GM12878 (cell line): ENCODE measurements at regions not wholly inside any gene's neighbourhood (a gene's known extent, or its start where the extent isn't known, plus 50 kb on each side); places are given as distances from the start of the nearest gene placed in this dataset.

ENCODE experiments used
- ATAC-seq: fragments of 200-7000 bp; cut with Tn5 transposase; 3 replicates; pipeline ENCODE4 v1.9.1; 2020; ENCODE audit warnings: mild to moderate bottlenecking, moderate library complexity
- BruUV-seq: library from RNA; stranded (reverse); fragments of 400-500 nt; replicated peaks from 2 replicates; lab custom pipeline; 2021; lab: Mats Ljungman, UMichigan
- CTCF ChIA-PET: fragments of 300-600 bp; sonication (Branson Sonifier 250); formaldehyde crosslinking; extraction: SDS; loops from one replicate; lab custom pipeline; 2021; ENCODE audit warnings: inconsistent platforms; lab: Yijun Ruan, JAX
- POLR2A ChIA-PET: fragments of 350-600 bp; formaldehyde crosslinking; extraction: SDS; loops from one replicate; lab custom pipeline; 2021; ENCODE audit warnings: inconsistent platforms; lab: Charles Lee
- RAD21 ChIA-PET: fragments of 300-600 bp; sonication (Branson Sonifier 250); formaldehyde crosslinking; loops from one replicate; lab custom pipeline; 2023; ENCODE audit warnings: antibody characterized with exemption; ENCODE audit not compliant: unreplicated experiment; lab: Charles Lee
- SMC1A ChIA-PET: fragments of 300-600 bp; sonication (Branson Sonifier 250); formaldehyde crosslinking; loops from one replicate; lab custom pipeline; 2023; ENCODE audit not compliant: unreplicated experiment, uncharacterized antibody; lab: Charles Lee
- DNase-seq: peaks from one replicate; pipeline ENCODE4 v3.0.0-alpha.2; 2011; ENCODE audit warnings: low read depth, low spot score
- FAIRE-seq: peaks from 3 replicates; lab custom pipeline; 2011; peaks lifted over from hg19 to GRCh38; lab: Jason Lieb, UNC
- H2AFZ ChIP-seq: 2 replicates; pipeline ENCODE4 v1.6.0; 2011; ENCODE audit warnings: low read depth, low read length, control low read depth; ENCODE audit not compliant: control insufficient read depth
- H3K27ac ChIP-seq: 2 replicates; pipeline ENCODE4 v1.5.1; 2011; ENCODE audit warnings: control low read depth; ENCODE audit not compliant: control insufficient read depth, insufficient read depth
- H3K27me3 ChIP-seq, 2 experiments: replicated peaks in 1 of 2; 2 replicates each; pipeline versions ENCODE4 v1.6.0 to v1.6.1; 2011; ENCODE audit warnings: low read length in 1 of 2; ENCODE audit not compliant: control insufficient read depth in 2 of 2, insufficient read depth in 2 of 2
- H3K36me3 ChIP-seq, 2 experiments: 2 replicates each; pipeline ENCODE4 v1.5.1; 2011; ENCODE audit warnings: low read length in 1 of 2; ENCODE audit not compliant: control insufficient read depth in 2 of 2, insufficient read depth in 2 of 2
- H3K4me1 ChIP-seq: 2 replicates; pipeline ENCODE4 v1.6.1; 2011; ENCODE audit warnings: mild to moderate bottlenecking, low read length, moderate library complexity, mixed read lengths; ENCODE audit not compliant: control insufficient read depth, insufficient read depth
- H3K4me2 ChIP-seq: 2 replicates; pipeline ENCODE4 v1.6.0; 2011; ENCODE audit warnings: control low read depth; ENCODE audit not compliant: control insufficient read depth, insufficient read depth
- H3K4me3 ChIP-seq: fragments of 200-600 bp; sonication (generic); 2 replicates; pipeline ENCODE4 v1.5.1; 2016
- H3K79me2 ChIP-seq: 2 replicates; pipeline ENCODE4 v1.6.0; 2011; ENCODE audit warnings: low read length; ENCODE audit not compliant: control insufficient read depth, insufficient read depth
- H3K9ac ChIP-seq: 2 replicates; pipeline ENCODE4 v1.8.0; 2011; ENCODE audit warnings: low read length, control low read depth, mixed read lengths; ENCODE audit not compliant: control insufficient read depth, insufficient read depth
- H3K9me3 ChIP-seq: replicated peaks from 3 replicates; pipeline ENCODE4 v1.5.1; 2011; ENCODE audit warnings: mild to moderate bottlenecking, low read length; ENCODE audit not compliant: control insufficient read depth, insufficient read depth
- H4K20me1 ChIP-seq: 2 replicates; pipeline ENCODE4 v1.6.0; 2011; ENCODE audit not compliant: control insufficient read depth, insufficient read depth
- ATF2 ChIP-seq: IDR thresholded peaks from 2 replicates; pipeline ENCODE4 v1.6.1; 2012; ENCODE audit warnings: low read length, inconsistent platforms
- ATF3 ChIP-seq: IDR thresholded peaks from 2 replicates; pipeline ENCODE4 v1.6.1; 2011; ENCODE audit warnings: low read depth, mild to moderate bottlenecking, low read length, moderate library complexity, borderline replicate concordance; ENCODE audit errors: extremely low read depth
- CBX5 ChIP-seq: sonication (generic); IDR thresholded peaks from 2 replicates; pipeline ENCODE4 v1.6.1; 2016; ENCODE audit warnings: low read depth, moderate library complexity, mild to moderate bottlenecking, inconsistent platforms
- CEBPB ChIP-seq, 2 experiments: fragments of 150-350 bp in 1 of 2; IDR thresholded peaks; 2 replicates each; pipeline ENCODE4 v1.6.1; 2012 to 2014; ENCODE audit warnings: low read depth in 2 of 2, low read length in 2 of 2, borderline replicate concordance in 1 of 2, inconsistent platforms in 1 of 2
- EGR1 ChIP-seq, 2 experiments: IDR thresholded peaks; 1 replicate in 1 of 2; 2 replicates in 1 of 2; pipeline ENCODE4 v1.6.1; 2011 to 2012; ENCODE audit warnings: low read depth in 2 of 2, low read length in 2 of 2, borderline replicate concordance in 1 of 2, mild to moderate bottlenecking in 1 of 2, moderate library complexity in 1 of 2
- FOXK2 ChIP-seq: fragments of 450-650 bp; IDR thresholded peaks from 2 replicates; pipeline ENCODE4 v1.6.1; 2017; ENCODE audit warnings: mild to moderate bottlenecking, moderate library complexity
- POLR2A ChIP-seq: IDR thresholded peaks from 2 replicates; pipeline ENCODE4 v1.6.1; 2011; ENCODE audit warnings: low read depth, mild to moderate bottlenecking, low read length
- SMAD5 ChIP-seq: IDR thresholded peaks from 2 replicates; pipeline ENCODE4 v1.6.1; 2016; ENCODE audit warnings: antibody characterized with exemption, low read depth
- SPI1 ChIP-seq: IDR thresholded peaks from 2 replicates; pipeline ENCODE4 v1.6.1; 2011; ENCODE audit warnings: low read depth, mild to moderate bottlenecking, low read length, moderate library complexity, borderline replicate concordance; ENCODE audit not compliant: insufficient read depth
- STAT3 ChIP-seq: IDR thresholded peaks from 2 replicates; pipeline ENCODE4 v1.6.1; 2011; ENCODE audit warnings: low read depth, low read length, improper control_type of control experiment
- SUPT20H ChIP-seq: IDR thresholded peaks from 2 replicates; pipeline ENCODE4 v1.6.1; 2011; ENCODE audit warnings: low read depth, mild to moderate bottlenecking, low read length, moderate library complexity, borderline replicate concordance; ENCODE audit not compliant: control insufficient read depth
- WRNIP1 ChIP-seq: IDR thresholded peaks from 2 replicates; pipeline ENCODE4 v1.6.1; 2011; ENCODE audit warnings: low read depth, low read length, improper control_type of control experiment, borderline replicate concordance
- YBX1 ChIP-seq: fragments of 450-650 bp; IDR thresholded peaks from 2 replicates; pipeline ENCODE4 v1.6.1; 2016; ENCODE audit warnings: antibody characterized with exemption
- YY1 ChIP-seq: IDR thresholded peaks from 2 replicates; pipeline ENCODE4 v1.6.1; 2011; ENCODE audit warnings: low read depth, mild to moderate bottlenecking, low read length
- ZNF622 ChIP-seq: fragments of 450-650 bp; IDR thresholded peaks from 2 replicates; pipeline ENCODE4 v1.6.1; 2017; ENCODE audit warnings: mild to moderate bottlenecking, inconsistent platforms
- ZZZ3 ChIP-seq: IDR thresholded peaks from 2 replicates; pipeline ENCODE4 v1.6.1; 2011; ENCODE audit warnings: low read depth; ENCODE audit not compliant: control insufficient read depth, insufficient read length
- WGBS: methylation state at CpG from one replicate; pipeline ENCODE4 v1.1.6; 2016; ENCODE audit warnings: low lambda C conversion rate; ENCODE audit not compliant: insufficient replicate concordance, insufficient coverage; ENCODE audit errors: missing lambda C conversion rate; 5-methylcytosine and 5-hydroxymethylcytosine counted together
- in situ Hi-C: fragments of 300-500 bp; cut with MboI; formaldehyde crosslinking; loops from 9 replicates; pipeline ENCODE4 v1.14.3; 2018; ENCODE audit warnings: mixed read lengths
- intact Hi-C: fragments of 100-400 bp; cut with micrococcal nuclease; formaldehyde crosslinking; loops from one replicate; pipeline ENCODE4 v1.14.2; 2022; ENCODE audit not compliant: unreplicated experiment
- TF ChIP-seq, protein P1 (sequence below): fragments of 450-650 bp; IDR thresholded peaks from 2 replicates; pipeline ENCODE4 v1.6.1; 2017; ENCODE audit warnings: borderline replicate concordance
- TF ChIP-seq, protein P2 (sequence below): IDR thresholded peaks from 2 replicates; pipeline ENCODE4 v1.6.1; 2012; ENCODE audit warnings: improper control_type of control experiment, low read depth, low read length; ENCODE audit not compliant: insufficient replicate concordance

DNA sequence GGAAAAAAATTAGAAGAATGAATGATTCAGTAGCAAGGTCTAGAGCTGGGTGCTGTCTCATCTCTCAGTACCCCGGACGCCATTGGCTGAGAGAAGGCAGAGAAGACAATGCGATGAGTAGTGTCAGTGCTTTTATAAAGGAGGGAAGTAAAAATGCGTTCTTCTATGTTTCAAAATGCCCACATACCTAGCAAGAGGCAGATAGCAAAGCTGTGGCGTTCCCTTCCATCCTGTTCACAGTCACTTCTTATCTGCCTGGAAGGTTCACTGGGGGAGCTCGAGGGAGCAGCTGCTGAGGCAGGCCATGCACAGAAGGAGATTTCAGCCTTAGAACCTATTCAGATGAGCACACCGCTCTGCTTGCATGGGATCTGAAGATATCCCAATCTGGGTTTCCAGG, 234.0 kb downstream of the RPLP1 start:
- DNase-seq = no peak
- no peak overlapping the region for H3K4me3 ChIP-seq
- H3K79me2 ChIP-seq = no peaks in the 10 kb centered on the region
- no peak overlapping the region for H2AFZ ChIP-seq
- in situ Hi-C loops (no loop called here), intact Hi-C loops (no loop called here)
- no peak overlapping the region for H3K9ac ChIP-seq
- FAIRE-seq = no peak
- H3K4me2 ChIP-seq = no peak overlapping the region
- ChIA-PET SMC1A (interaction anchor here (1.0 to 1.7 kb wide), 3 partner anchors 10 to 23 kb away, joined by 3 to 4 read pairs (median 3); no protein-coding TSS in a partner anchor), CTCF (no interaction called here), POLR2A (interaction anchor here (1.7 kb wide), 1 partner anchor 17 kb away, joined by 3 read pairs; no protein-coding TSS in a partner anchor), RAD21 (interaction anchor here (0.8 to 1.7 kb wide), 3 partner anchors 9 to 33 kb away, joined by 3 to 5 read pairs (median 3); no protein-coding TSS in a partner anchor)
- no peak for ATAC-seq
- TF ChIP-seq YBX1 (no peak), ZNF622 (no peak), POLR2A (no peak), ATF3 (no peak), WRNIP1 (no peak), SMAD5 (no peak), SPI1 (no peak), YY1 (no peak), CEBPB (IDR thresholded peaks at IDR 0.05; ENCODE audit: borderline replicate concordance in 1 of 2, low read depth in 2 of 2, low read length in 2 of 2) (no peak), EGR1 (IDR thresholded peaks at IDR 0.05; ENCODE audit: borderline replicate concordance in 1 of 2, low read depth in 2 of 2, low read length in 2 of 2) (no peak), FOXK2 (no peak), SUPT20H (no peak), CBX5 (no peak), ATF2 (no peak), STAT3 (no peak), ZZZ3 (no peak)
- TF ChIP-seq, protein P1, sequence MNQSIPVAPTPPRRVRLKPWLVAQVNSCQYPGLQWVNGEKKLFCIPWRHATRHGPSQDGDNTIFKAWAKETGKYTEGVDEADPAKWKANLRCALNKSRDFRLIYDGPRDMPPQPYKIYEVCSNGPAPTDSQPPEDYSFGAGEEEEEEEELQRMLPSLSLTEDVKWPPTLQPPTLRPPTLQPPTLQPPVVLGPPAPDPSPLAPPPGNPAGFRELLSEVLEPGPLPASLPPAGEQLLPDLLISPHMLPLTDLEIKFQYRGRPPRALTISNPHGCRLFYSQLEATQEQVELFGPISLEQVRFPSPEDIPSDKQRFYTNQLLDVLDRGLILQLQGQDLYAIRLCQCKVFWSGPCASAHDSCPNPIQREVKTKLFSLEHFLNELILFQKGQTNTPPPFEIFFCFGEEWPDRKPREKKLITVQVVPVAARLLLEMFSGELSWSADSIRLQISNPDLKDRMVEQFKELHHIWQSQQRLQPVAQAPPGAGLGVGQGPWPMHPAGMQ = no peak
- TF ChIP-seq, protein P2, sequence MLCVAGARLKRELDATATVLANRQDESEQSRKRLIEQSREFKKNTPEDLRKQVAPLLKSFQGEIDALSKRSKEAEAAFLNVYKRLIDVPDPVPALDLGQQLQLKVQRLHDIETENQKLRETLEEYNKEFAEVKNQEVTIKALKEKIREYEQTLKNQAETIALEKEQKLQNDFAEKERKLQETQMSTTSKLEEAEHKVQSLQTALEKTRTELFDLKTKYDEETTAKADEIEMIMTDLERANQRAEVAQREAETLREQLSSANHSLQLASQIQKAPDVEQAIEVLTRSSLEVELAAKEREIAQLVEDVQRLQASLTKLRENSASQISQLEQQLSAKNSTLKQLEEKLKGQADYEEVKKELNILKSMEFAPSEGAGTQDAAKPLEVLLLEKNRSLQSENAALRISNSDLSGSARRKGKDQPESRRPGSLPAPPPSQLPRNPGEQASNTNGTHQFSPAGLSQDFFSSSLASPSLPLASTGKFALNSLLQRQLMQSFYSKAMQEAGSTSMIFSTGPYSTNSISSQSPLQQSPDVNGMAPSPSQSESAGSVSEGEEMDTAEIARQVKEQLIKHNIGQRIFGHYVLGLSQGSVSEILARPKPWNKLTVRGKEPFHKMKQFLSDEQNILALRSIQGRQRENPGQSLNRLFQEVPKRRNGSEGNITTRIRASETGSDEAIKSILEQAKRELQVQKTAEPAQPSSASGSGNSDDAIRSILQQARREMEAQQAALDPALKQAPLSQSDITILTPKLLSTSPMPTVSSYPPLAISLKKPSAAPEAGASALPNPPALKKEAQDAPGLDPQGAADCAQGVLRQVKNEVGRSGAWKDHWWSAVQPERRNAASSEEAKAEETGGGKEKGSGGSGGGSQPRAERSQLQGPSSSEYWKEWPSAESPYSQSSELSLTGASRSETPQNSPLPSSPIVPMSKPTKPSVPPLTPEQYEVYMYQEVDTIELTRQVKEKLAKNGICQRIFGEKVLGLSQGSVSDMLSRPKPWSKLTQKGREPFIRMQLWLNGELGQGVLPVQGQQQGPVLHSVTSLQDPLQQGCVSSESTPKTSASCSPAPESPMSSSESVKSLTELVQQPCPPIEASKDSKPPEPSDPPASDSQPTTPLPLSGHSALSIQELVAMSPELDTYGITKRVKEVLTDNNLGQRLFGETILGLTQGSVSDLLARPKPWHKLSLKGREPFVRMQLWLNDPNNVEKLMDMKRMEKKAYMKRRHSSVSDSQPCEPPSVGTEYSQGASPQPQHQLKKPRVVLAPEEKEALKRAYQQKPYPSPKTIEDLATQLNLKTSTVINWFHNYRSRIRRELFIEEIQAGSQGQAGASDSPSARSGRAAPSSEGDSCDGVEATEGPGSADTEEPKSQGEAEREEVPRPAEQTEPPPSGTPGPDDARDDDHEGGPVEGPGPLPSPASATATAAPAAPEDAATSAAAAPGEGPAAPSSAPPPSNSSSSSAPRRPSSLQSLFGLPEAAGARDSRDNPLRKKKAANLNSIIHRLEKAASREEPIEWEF = no peak
- H3K9me3 ChIP-seq = peaks cover 23% of the 10 kb centered on the region; the same call in 2 of the 3 replicates
- no peaks in the 10 kb centered on the region for H3K36me3 ChIP-seq
- no TSS peak for BruUV-seq
- no peaks in the 10 kb centered on the region; a peak in 2 of 4 replicates for H3K27me3 ChIP-seq
- no peak overlapping the region for H3K27ac ChIP-seq
- no peaks in the 10 kb centered on the region for H4K20me1 ChIP-seq
- H3K4me1 ChIP-seq = no peaks in the 10 kb centered on the region
- 63% methylated on average over 7 of the region's 7 CpGs for WGBS
